Kidney epithelial cell (primary cell): ENCODE measurements at regions not wholly inside any gene's neighbourhood (a gene's known extent, or its start where the extent isn't known, plus 50 kb on each side); places are given as distances from the start of the nearest gene placed in this dataset.

Source experiments
- DNase-seq: peaks from one replicate; pipeline ENCODE4 v3.0.0-alpha.2; 2010; ENCODE audit warnings: low read depth
- H3K27me3 ChIP-seq: 2 replicates; pipeline ENCODE4 v1.6.0; 2011; ENCODE audit warnings: low read length; ENCODE audit not compliant: control insufficient read depth, insufficient read depth
- H3K36me3 ChIP-seq: 2 replicates; pipeline ENCODE4 v1.5.1; 2011; ENCODE audit warnings: low read length; ENCODE audit not compliant: control insufficient read depth, insufficient read depth
- H3K4me3 ChIP-seq: 2 replicates; pipeline ENCODE4 v1.5.1; 2011; ENCODE audit warnings: low read depth, mild to moderate bottlenecking, control low read depth, low read length
- CTCF ChIP-seq: IDR thresholded peaks from 2 replicates; pipeline ENCODE4 v1.5.1; 2011; ENCODE audit warnings: mild to moderate bottlenecking, moderate library complexity, low read length, control low read depth, inconsistent platforms; ENCODE audit not compliant: insufficient read depth, poor library complexity, severe bottlenecking

GRCh38 chr18:45282101-45282812 lies 333.0 kb upstream of the SLC14A2 start:
- DNase-seq, result no peak
- Histone ChIP-seq H3K4me3 (no peak overlapping the region), H3K27me3 (no peaks in the 10 kb centered on the region), H3K36me3 (no peaks in the 10 kb centered on the region)
- TF ChIP-seq CTCF, result no peak

- Histone ChIP-seq H3K4me3 (no peak overlapping the region), H3K36me3 (no peaks in the 10 kb centered on the region), H3K27me3 (no peaks in the 10 kb centered on the region)
- TF ChIP-seq CTCF, result no peak
- no peak for DNase-seq
Observed at GRCh38 chr18:45284174-45284573, 331.1 kb upstream of the SLC14A2 start.

GRCh38 chr18:45284851-45285250 lies 330.4 kb upstream of the SLC14A2 start:
- H3K4me3 ChIP-seq, result no peak overlapping the region
- H3K36me3 ChIP-seq, result no peaks in the 10 kb centered on the region
- no peaks in the 10 kb centered on the region for H3K27me3 ChIP-seq
- DNase-seq, result no peak
- TF ChIP-seq CTCF, result no peak

GRCh38 chr18:45285251-45285650 lies 330.0 kb upstream of the SLC14A2 start:
- DNase-seq, result no peak
- no peak for TF ChIP-seq CTCF
- no peaks in the 10 kb centered on the region for H3K27me3 ChIP-seq
- H3K36me3 ChIP-seq, result no peaks in the 10 kb centered on the region
- no peak overlapping the region for H3K4me3 ChIP-seq

- H3K4me3 ChIP-seq, result no peak overlapping the region
- H3K27me3 ChIP-seq, result no peaks in the 10 kb centered on the region
- no peaks in the 10 kb centered on the region for H3K36me3 ChIP-seq
- DNase-seq, result no peak
- no peak for TF ChIP-seq CTCF
Observed at GRCh38 chr18:45286431-45286830, 328.8 kb upstream of the SLC14A2 start.

GRCh38 chr18:45287531-45287930 lies 327.7 kb upstream of the SLC14A2 start:
- DNase-seq, result no peak
- no peak for TF ChIP-seq CTCF
- Histone ChIP-seq H3K36me3 (no peaks in the 10 kb centered on the region), H3K4me3 (no peak overlapping the region), H3K27me3 (no peaks in the 10 kb centered on the region)
